ENCODE measurements at regions not wholly inside any gene's neighbourhood (a gene's known extent, or its start where the extent isn't known, plus 50 kb on each side); places are given as distances from the start of the nearest gene placed in this dataset.

DNA sequence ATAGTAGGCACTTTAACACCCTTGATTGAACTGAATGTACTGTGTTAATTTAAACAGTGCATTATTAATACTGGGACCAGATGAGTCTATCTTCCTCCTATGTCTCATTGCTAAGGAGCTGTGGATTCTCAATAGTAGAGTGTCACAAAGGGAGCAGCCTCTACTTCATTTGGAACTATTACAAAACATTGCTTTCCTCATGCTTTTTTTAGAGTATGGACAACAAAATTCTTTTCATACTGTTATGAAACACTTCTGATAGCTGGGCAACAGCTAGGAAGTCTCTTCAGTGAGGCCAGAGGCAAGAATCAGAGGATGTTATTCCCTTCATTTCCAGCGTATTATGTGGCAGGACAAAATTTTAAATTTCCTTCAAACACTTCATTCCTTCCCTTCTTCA is 160.8 kb downstream of the FBXO8 start:
- Histone ChIP-seq H3K4me3 (ENCODE audit: low read length) (no peak overlapping the region), H3K27me3 (ENCODE audit: control insufficient read depth, insufficient read depth, low read length) (no peaks in the 10 kb centered on the region), H3K36me3 (ENCODE audit: control insufficient read depth, insufficient read depth, low read length) (no peaks in the 10 kb centered on the region), H3K4me1 (ENCODE audit: control insufficient read depth, insufficient read depth, low read length) (no peaks in the 10 kb centered on the region), H3K9me3 (ENCODE audit: control insufficient read depth, insufficient read depth, low read length) (no peaks in the 10 kb centered on the region), H3K27ac (ENCODE audit: low read length) (no peak overlapping the region)
- DNase-seq (ENCODE audit: low read depth, low spot score) = no peak
- WGBS (ENCODE audit: insufficient coverage, insufficient read length) = no CpG with 5 or more reads among the region's 1 CpG

DNA sequence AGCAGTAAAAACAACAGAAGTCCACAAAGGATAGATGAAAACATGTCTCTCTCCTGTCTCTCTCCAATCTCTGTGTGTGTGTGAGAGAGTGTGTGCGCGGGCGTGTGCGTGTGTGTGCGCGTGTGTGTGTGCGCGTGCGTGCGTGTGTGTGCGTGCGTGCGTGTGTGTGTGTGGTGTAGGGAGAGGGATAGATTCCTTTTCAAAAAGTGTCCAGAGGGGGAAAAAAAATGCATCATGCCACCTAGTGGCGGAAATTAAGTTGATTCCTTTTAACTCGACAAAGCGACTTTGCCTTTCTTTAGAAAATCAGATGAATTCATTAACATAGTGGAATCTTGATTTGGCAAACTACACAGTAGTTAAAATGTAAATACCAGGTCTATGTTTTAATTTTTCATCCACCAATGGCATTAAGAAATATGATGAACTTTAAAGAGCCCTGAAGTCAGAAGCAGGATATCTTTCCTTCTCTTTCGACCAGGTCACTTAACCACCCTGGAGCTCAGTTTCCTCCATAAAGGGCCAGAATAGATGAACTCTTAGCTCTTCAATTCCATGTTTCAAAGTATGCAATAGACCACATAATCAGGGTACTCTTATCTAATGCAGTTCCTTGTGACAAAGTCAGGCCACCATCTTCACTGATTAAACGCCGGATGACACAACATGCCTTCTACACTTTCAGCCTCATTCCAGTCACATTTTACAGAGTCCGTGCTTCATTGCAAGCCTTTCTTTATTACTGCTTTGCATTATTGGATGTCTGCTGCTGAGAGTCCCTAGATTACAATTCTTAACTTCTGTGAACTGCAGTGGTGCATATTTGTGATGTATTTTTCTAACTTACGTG is 162.8 kb downstream of the FBXO8 start:
- Histone ChIP-seq H3K4me3 (ENCODE audit: low read length) (peak overlapping the region; percentile 12; the same call in 1 of the 2 replicates), H3K4me1 (ENCODE audit: control insufficient read depth, insufficient read depth, low read length) (no peaks in the 10 kb centered on the region), H3K36me3 (ENCODE audit: control insufficient read depth, insufficient read depth, low read length) (no peaks in the 10 kb centered on the region), H3K27me3 (ENCODE audit: control insufficient read depth, insufficient read depth, low read length) (no peaks in the 10 kb centered on the region), H3K9me3 (ENCODE audit: control insufficient read depth, insufficient read depth, low read length) (no peaks in the 10 kb centered on the region), H3K27ac (ENCODE audit: low read length) (no peak overlapping the region)
- no CpG with 5 or more reads among the region's 21 CpGs for WGBS (ENCODE audit: insufficient coverage, insufficient read length)
- DNase-seq (ENCODE audit: low read depth, low spot score) = peak; percentile 41

DNA sequence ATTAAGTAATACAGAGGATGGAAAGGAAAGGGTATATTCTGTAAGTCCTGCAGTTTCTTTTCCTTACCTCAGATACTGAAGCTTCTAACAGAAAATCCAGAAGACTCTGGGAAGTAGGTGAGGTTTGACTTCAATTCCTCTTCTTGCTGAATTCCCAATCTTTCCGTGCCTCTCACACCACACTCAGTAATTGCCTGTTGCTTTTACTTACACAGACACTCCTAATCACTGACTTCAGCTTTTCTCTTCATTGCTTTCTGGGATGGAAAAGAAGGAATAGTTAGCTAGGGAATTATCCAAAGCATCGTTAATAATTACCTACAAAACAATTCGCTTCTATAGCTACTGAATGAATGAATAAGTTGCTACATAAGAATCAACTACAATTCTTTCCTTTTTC is 163.6 kb downstream of the FBXO8 start:
- no peaks in the 10 kb centered on the region for H3K36me3 ChIP-seq (ENCODE audit: control insufficient read depth, insufficient read depth, low read length)
- H3K27me3 ChIP-seq (ENCODE audit: control insufficient read depth, insufficient read depth, low read length) = no peaks in the 10 kb centered on the region
- H3K4me1 ChIP-seq (ENCODE audit: control insufficient read depth, insufficient read depth, low read length) = no peaks in the 10 kb centered on the region
- no CpG with 5 or more reads among the region's 3 CpGs for WGBS (ENCODE audit: insufficient coverage, insufficient read length)
- no peak overlapping the region for H3K27ac ChIP-seq (ENCODE audit: low read length)
- H3K9me3 ChIP-seq (ENCODE audit: control insufficient read depth, insufficient read depth, low read length) = no peaks in the 10 kb centered on the region
- no peak overlapping the region for H3K4me3 ChIP-seq (ENCODE audit: low read length)
- no peak for DNase-seq (ENCODE audit: low read depth, low spot score)

DNA sequence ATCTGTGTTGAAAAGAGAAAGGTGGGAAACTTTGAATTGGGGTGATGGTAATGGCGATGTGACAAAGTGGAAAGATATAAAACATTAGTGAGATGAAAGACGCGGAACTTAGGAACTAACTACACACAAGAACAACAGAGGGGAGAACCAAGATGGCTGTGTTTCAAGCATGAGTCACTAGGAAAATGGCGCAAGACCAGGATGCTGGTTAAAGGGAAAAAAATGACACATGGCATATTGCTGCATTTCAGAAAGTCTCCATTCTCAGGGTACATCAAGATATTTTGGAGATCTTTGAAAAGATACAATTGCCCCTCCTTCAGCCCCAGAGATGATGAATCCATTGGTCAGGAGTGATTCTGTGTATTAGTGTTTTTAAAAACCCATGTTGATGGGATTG is 164.4 kb downstream of the FBXO8 start:
- DNase-seq (ENCODE audit: low read depth, low spot score) = no peak
- WGBS (ENCODE audit: insufficient coverage, insufficient read length) = 100% methylated on average over 3 of the region's 4 CpGs

DNA sequence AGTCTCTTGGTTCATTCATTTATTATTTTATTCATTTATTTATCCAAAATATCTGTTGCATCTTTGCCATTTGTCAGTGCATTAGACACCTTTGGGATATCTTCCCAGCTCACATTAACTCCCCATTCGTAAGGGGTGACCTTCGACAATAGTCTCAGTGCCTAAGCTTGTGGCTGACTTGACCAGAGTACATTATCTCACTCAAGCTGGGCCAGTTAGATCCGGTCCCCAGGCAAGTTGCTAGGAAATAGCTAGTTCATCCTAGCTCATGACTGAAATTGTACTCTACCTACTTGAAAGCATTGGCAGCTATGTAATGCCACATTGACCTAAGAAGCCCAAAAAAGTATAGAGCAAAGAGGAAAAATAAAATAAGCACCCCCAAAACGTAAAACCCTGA is 165.3 kb downstream of the FBXO8 start:
- Histone ChIP-seq H3K27me3 (ENCODE audit: control insufficient read depth, insufficient read depth, low read length) (no peaks in the 10 kb centered on the region), H3K4me1 (ENCODE audit: control insufficient read depth, insufficient read depth, low read length) (no peaks in the 10 kb centered on the region), H3K36me3 (ENCODE audit: control insufficient read depth, insufficient read depth, low read length) (no peaks in the 10 kb centered on the region), H3K9me3 (ENCODE audit: control insufficient read depth, insufficient read depth, low read length) (no peaks in the 10 kb centered on the region), H3K27ac (ENCODE audit: low read length) (no peak overlapping the region), H3K4me3 (ENCODE audit: low read length) (no peak overlapping the region)
- no peak for DNase-seq (ENCODE audit: low read depth, low spot score)
- no CpG with 5 or more reads among the region's 4 CpGs for WGBS (ENCODE audit: insufficient coverage, insufficient read length)

More for the DNA sequence above, 164.4 kb downstream of the FBXO8 start:
- no peaks in the 10 kb centered on the region for H3K4me1 ChIP-seq (ENCODE audit: control insufficient read depth, insufficient read depth, low read length)
- no peaks in the 10 kb centered on the region for H3K27me3 ChIP-seq (ENCODE audit: control insufficient read depth, insufficient read depth, low read length)
- H3K9me3 ChIP-seq (ENCODE audit: control insufficient read depth, insufficient read depth, low read length) = no peaks in the 10 kb centered on the region
- no peak overlapping the region for H3K27ac ChIP-seq (ENCODE audit: low read length)
- H3K4me3 ChIP-seq (ENCODE audit: low read length) = no peak overlapping the region
- H3K36me3 ChIP-seq (ENCODE audit: control insufficient read depth, insufficient read depth, low read length) = no peaks in the 10 kb centered on the region

DNA sequence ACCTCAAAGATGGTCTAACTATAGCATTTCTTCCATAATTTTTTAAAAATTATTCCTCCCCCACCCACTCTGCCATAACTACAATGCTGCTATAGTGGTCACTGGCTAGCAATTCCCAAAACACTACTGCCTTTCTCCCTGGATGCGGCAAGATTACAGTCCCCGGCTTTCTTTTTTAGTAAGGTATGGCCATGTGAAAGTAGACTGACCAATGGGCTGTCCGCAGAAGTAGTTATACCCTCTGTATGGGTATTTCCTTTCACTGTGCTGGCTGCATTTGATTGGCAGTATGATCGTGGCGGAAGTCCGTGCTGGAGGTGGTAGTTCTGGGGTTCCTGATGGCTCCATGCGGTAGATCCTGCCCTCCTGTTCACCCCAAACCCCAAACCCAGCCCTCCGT is 166.0 kb downstream of the FBXO8 start:
- Histone ChIP-seq H3K9me3 (ENCODE audit: control insufficient read depth, insufficient read depth, low read length) (no peaks in the 10 kb centered on the region), H3K4me1 (ENCODE audit: control insufficient read depth, insufficient read depth, low read length) (no peaks in the 10 kb centered on the region), H3K4me3 (ENCODE audit: low read length) (no peak overlapping the region), H3K27ac (ENCODE audit: low read length) (no peak overlapping the region), H3K27me3 (ENCODE audit: control insufficient read depth, insufficient read depth, low read length) (no peaks in the 10 kb centered on the region), H3K36me3 (ENCODE audit: control insufficient read depth, insufficient read depth, low read length) (no peaks in the 10 kb centered on the region)
- DNase-seq (ENCODE audit: low read depth, low spot score) = no peak
- WGBS (ENCODE audit: insufficient coverage, insufficient read length) = no CpG with 5 or more reads among the region's 8 CpGs

DNA sequence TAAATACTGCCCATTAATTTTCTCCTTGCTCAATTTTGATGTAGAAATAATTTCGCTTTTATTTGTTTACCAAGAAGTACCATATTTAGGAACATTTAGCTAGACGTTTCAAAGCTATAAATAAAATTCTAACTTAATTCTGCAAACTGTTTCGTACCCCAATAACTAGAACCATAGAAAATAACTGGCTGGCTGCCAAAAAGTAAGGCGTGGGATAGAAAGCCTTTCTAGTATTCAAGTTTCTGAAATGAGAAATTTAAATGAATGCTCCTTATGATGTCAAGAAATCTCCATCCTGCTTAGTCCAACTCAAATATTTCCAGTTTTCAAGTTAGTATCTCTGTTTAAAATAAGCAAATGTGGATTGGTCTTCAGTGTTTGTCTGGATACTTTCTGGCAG is 167.4 kb downstream of the FBXO8 start:
- Histone ChIP-seq H3K4me3 (ENCODE audit: low read length) (no peak overlapping the region), H3K9me3 (ENCODE audit: control insufficient read depth, insufficient read depth, low read length) (no peaks in the 10 kb centered on the region), H3K4me1 (ENCODE audit: control insufficient read depth, insufficient read depth, low read length) (no peaks in the 10 kb centered on the region), H3K36me3 (ENCODE audit: control insufficient read depth, insufficient read depth, low read length) (no peaks in the 10 kb centered on the region), H3K27me3 (ENCODE audit: control insufficient read depth, insufficient read depth, low read length) (no peaks in the 10 kb centered on the region), H3K27ac (ENCODE audit: low read length) (no peak overlapping the region)
- WGBS (ENCODE audit: insufficient coverage, insufficient read length) = no CpG with 5 or more reads among the region's 4 CpGs
- DNase-seq (ENCODE audit: low read depth, low spot score) = no peak

DNA sequence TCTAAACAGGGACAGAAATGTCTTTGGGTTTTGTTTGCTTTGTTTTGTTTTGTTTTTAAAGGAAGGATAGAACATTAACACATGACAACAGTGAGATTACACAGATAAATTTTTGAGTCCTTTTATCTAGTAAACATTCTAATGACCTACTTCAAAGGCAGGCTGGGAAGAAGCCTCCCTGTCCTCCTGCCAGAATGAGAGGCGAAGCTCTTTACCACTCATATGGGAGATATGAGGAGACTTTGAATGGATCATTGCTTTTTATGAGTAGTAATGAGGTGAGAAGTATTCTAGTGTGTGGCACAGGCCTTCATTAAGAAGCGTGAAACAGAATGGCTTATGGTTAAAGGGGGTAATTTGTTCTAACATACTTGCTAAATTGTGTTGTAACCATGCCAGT is 172.0 kb downstream of the FBXO8 start:
- no peaks in the 10 kb centered on the region for H3K9me3 ChIP-seq (ENCODE audit: control insufficient read depth, insufficient read depth, low read length)
- no peak for DNase-seq (ENCODE audit: low read depth, low spot score)
- no peak overlapping the region for H3K4me3 ChIP-seq (ENCODE audit: low read length)
- WGBS (ENCODE audit: insufficient coverage, insufficient read length) = no CpG with 5 or more reads among the region's 2 CpGs
- no peak overlapping the region for H3K27ac ChIP-seq (ENCODE audit: low read length)
- H3K4me1 ChIP-seq (ENCODE audit: control insufficient read depth, insufficient read depth, low read length) = no peaks in the 10 kb centered on the region
- no peaks in the 10 kb centered on the region for H3K36me3 ChIP-seq (ENCODE audit: control insufficient read depth, insufficient read depth, low read length)
- no peaks in the 10 kb centered on the region for H3K27me3 ChIP-seq (ENCODE audit: control insufficient read depth, insufficient read depth, low read length)

DNA sequence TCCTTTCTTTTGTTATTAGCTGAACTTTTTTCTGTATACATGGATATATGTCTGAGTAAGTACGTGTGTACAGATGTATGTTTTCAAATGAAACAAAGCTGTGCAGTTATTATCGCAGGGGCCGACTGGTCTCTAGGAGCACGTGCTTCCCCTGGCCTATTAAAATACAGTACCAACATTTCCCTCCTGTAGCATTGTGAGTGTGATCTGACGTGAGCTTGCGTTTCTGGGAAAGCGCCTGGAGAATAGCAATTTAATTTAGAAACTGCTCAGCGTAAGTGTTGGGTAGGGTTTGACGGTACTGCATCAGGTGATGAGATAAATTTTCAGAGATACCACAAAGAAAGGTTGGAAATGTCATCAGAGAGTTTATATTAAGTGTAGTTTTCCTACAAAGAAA is 173.3 kb downstream of the FBXO8 start:
- no CpG with 5 or more reads among the region's 9 CpGs for WGBS (ENCODE audit: insufficient coverage, insufficient read length)
- H3K4me1 ChIP-seq (ENCODE audit: control insufficient read depth, insufficient read depth, low read length) = no peaks in the 10 kb centered on the region

DNA sequence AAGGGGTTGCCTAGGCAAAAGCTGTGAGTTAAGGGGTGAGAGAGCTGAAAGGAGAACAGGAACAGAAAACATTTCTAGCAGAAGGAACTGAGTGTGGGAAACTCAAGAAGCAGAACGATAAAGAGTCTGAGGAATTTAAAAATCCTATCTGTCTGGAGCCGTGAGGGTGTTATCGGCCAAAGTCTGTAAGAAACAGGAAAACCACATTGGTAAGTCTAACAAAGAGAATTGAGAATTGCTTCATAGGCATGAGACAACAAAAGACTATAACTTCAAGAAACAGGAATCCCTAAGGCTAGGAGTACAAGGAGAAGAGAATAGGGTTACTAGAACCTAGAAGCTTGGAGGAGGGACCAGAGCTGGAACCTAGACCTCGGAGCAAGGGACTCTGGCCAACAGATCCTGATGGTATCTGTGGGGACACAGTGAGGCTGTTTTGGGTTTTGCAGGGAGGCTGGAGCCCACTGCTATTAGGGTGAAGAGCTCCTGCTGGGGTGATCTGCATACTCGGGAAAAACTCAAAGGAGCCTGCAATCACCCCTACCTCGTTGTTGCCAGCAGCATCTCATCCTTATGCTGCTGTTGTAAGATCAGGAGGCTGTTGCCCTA is 175.6 kb downstream of the FBXO8 start:
- WGBS (ENCODE audit: insufficient coverage, insufficient read length) = no CpG with 5 or more reads among the region's 6 CpGs
- H3K36me3 ChIP-seq (ENCODE audit: control insufficient read depth, insufficient read depth, low read length) = no peaks in the 10 kb centered on the region

More for the DNA sequence above, 173.3 kb downstream of the FBXO8 start:
- no peak overlapping the region for H3K4me3 ChIP-seq (ENCODE audit: low read length)
- H3K9me3 ChIP-seq (ENCODE audit: control insufficient read depth, insufficient read depth, low read length) = no peaks in the 10 kb centered on the region
- no peak overlapping the region for H3K27ac ChIP-seq (ENCODE audit: low read length)
- DNase-seq (ENCODE audit: low read depth, low spot score) = no peak
- H3K27me3 ChIP-seq (ENCODE audit: control insufficient read depth, insufficient read depth, low read length) = no peaks in the 10 kb centered on the region
- no peaks in the 10 kb centered on the region for H3K36me3 ChIP-seq (ENCODE audit: control insufficient read depth, insufficient read depth, low read length)

DNA sequence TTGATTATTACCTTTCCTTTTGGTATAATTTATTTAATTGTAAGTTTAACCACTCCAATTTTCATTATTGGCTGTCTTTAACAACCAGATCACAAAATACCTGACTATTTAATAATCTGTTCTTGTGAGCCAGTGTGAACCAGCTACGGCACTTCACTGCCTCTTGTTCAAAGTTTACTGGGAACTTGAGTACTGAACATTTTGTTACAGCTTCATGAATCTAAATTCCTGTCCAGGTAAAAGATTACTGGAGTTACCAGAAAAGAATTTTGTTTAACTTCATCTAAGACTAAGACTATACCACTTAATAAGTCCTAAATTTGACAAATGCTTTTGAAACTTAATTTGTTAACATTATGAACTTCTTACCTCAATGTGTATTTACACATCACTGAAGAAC is 178.3 kb downstream of the FBXO8 start:
- Histone ChIP-seq H3K4me3 (ENCODE audit: low read length) (no peak overlapping the region), H3K27ac (ENCODE audit: low read length) (no peak overlapping the region), H3K27me3 (ENCODE audit: control insufficient read depth, insufficient read depth, low read length) (no peaks in the 10 kb centered on the region), H3K4me1 (ENCODE audit: control insufficient read depth, insufficient read depth, low read length) (no peaks in the 10 kb centered on the region), H3K36me3 (ENCODE audit: control insufficient read depth, insufficient read depth, low read length) (no peaks in the 10 kb centered on the region), H3K9me3 (ENCODE audit: control insufficient read depth, insufficient read depth, low read length) (no peaks in the 10 kb centered on the region)
- no peak for DNase-seq (ENCODE audit: low read depth, low spot score)
- WGBS (ENCODE audit: insufficient coverage, insufficient read length) = no CpG with 5 or more reads among the region's 1 CpG

More for the DNA sequence above, 175.6 kb downstream of the FBXO8 start:
- no peak overlapping the region for H3K27ac ChIP-seq (ENCODE audit: low read length)
- no peak for DNase-seq (ENCODE audit: low read depth, low spot score)
- H3K27me3 ChIP-seq (ENCODE audit: control insufficient read depth, insufficient read depth, low read length) = no peaks in the 10 kb centered on the region
- H3K4me1 ChIP-seq (ENCODE audit: control insufficient read depth, insufficient read depth, low read length) = no peaks in the 10 kb centered on the region
- no peak overlapping the region for H3K4me3 ChIP-seq (ENCODE audit: low read length)
- no peaks in the 10 kb centered on the region for H3K9me3 ChIP-seq (ENCODE audit: control insufficient read depth, insufficient read depth, low read length)

Data from iPS DF 6.9 (cell line).